ENCODE measurements at regions not wholly inside any gene's neighbourhood (a gene's known extent, or its start where the extent isn't known, plus 50 kb on each side); places are given as distances from the start of the nearest gene placed in this dataset.

DNA sequence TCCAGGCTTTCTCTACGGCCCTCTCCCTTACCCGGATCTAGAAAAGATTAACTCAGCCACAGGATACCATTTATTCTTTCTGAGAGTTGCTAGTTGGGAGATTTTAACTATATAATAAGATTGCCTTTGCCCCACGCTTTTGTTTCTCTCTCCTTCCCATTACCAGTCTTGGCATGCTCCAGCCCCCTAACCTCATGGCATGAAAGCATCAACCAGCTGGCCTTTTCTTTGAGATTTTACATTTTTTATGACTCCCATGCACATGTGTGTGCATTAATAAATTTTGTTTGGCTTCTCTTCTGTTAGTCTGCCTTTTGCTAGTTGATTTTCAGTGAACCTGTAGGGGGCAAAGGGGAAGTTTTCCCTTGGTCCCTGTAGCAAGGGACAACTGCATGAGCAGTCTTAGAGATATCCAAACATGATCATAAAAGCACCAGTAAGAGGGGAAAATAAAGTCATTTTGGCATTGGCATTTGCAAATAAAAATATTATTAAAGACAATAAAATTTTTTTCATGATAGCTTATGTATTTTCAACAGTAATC, 73.6 kb downstream of the OXSM start:
- no peaks in the 10 kb centered on the region for H3K27me3 ChIP-seq
- H3K27ac ChIP-seq, result no peak overlapping the region
- no peaks in the 10 kb centered on the region for H3K4me1 ChIP-seq
- DNase-seq, result no peak
- H3K4me3 ChIP-seq, result no peak overlapping the region
- H3K36me3 ChIP-seq, result no peaks in the 10 kb centered on the region
- H3K9me3 ChIP-seq, result no peaks in the 10 kb centered on the region
- TF ChIP-seq, protein P1, sequence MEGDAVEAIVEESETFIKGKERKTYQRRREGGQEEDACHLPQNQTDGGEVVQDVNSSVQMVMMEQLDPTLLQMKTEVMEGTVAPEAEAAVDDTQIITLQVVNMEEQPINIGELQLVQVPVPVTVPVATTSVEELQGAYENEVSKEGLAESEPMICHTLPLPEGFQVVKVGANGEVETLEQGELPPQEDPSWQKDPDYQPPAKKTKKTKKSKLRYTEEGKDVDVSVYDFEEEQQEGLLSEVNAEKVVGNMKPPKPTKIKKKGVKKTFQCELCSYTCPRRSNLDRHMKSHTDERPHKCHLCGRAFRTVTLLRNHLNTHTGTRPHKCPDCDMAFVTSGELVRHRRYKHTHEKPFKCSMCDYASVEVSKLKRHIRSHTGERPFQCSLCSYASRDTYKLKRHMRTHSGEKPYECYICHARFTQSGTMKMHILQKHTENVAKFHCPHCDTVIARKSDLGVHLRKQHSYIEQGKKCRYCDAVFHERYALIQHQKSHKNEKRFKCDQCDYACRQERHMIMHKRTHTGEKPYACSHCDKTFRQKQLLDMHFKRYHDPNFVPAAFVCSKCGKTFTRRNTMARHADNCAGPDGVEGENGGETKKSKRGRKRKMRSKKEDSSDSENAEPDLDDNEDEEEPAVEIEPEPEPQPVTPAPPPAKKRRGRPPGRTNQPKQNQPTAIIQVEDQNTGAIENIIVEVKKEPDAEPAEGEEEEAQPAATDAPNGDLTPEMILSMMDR (IDR thresholded peaks at IDR 0.05), result no peak
- TF ChIP-seq POLR2A (IDR thresholded peaks at IDR 0.05), result no peak

DNA sequence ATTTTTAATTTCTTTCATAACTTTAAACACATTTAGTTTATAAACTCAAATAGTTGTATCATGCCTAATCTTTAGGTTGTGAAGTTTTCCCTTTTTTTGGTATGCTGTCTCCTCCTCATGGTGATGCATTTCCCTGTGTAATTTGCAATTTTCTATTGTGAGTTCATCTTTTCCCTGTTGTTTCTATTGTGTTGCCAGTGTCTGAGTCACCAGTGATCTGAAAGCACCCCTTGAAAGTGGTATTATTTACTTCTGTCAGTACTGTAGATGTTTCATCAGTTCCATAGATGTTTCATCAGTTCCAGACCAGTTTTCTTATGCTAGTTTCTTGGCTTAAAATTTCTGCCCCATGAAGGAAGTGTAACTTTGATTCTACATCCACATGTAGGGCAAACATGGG, 80.6 kb downstream of the OXSM start:
- Histone ChIP-seq H3K27ac (no peak overlapping the region), H3K4me3 (no peak overlapping the region), H3K27me3 (no peaks in the 10 kb centered on the region), H3K4me1 (no peaks in the 10 kb centered on the region), H3K9me3 (no peaks in the 10 kb centered on the region), H3K36me3 (no peaks in the 10 kb centered on the region)
- TF ChIP-seq POLR2A (IDR thresholded peaks at IDR 0.05), result no peak
- TF ChIP-seq, protein P1 (IDR thresholded peaks at IDR 0.05), result no peak
- DNase-seq, result no peak

DNA sequence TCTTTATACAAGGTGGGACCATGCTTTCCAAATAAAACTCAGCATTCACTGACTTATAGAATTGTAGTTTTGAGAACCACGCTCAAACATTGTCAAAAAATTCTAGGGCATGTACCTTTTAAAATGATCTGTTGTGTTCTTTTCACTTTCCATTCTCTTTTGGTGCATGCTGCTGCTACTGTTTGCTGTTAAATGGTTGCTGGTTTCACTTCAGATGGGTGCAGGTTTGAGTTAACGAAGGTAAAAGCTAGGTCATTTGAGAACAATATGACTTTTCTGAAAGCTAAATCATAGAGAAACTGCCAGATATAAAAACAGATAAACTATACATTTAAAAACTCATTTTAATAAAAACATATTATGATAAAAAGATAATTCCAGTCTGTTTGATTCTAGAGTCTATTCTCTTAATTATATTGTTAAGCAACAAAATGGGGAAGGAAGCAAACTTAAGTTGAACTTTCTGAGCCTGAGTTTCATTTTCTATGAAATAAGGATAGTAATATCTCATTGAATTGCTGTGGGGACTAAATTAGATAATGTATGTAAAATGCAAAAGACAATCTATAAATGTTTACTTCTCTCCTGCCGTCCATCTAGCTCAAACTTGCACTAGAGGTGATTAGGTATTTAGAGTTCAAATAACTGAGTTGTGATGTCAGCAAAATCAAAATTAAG, 82.4 kb downstream of the OXSM start:
- TF ChIP-seq POLR2A (IDR thresholded peaks at IDR 0.05), result no peak
- TF ChIP-seq, protein P1 (IDR thresholded peaks at IDR 0.05), result no peak
- Histone ChIP-seq H3K27me3 (no peaks in the 10 kb centered on the region), H3K4me3 (no peak overlapping the region), H3K4me1 (no peaks in the 10 kb centered on the region), H3K27ac (no peak overlapping the region), H3K9me3 (no peaks in the 10 kb centered on the region), H3K36me3 (no peaks in the 10 kb centered on the region)
- DNase-seq, result no peak

DNA sequence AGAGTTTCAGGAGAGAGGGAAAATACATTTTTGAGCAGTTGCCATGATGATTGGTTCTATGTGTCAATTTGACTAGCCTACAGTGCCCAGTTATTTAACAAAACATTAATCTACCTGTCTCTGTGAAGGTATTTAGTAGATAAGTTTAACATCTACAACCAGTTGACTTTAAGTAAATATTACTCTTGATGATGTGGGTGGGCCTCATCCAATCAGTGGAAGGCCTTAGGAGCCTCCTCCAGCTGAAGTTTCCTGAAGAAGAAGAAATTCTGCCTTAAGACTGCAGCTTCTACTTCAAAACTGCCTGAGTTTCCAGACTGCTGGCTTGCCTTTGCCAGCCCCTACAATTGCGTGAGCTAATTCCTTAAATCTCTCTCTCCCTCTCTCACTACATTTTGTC, 93.6 kb downstream of the OXSM start:
- no peak for DNase-seq
- no peaks in the 10 kb centered on the region for H3K36me3 ChIP-seq
- no peak overlapping the region for H3K4me3 ChIP-seq
- no peaks in the 10 kb centered on the region for H3K4me1 ChIP-seq
- no peak overlapping the region for H3K27ac ChIP-seq
- TF ChIP-seq, protein P1 (IDR thresholded peaks at IDR 0.05), result no peak
- no peak for TF ChIP-seq POLR2A (IDR thresholded peaks at IDR 0.05)
- no peaks in the 10 kb centered on the region for H3K9me3 ChIP-seq
- no peaks in the 10 kb centered on the region for H3K27me3 ChIP-seq

DNA sequence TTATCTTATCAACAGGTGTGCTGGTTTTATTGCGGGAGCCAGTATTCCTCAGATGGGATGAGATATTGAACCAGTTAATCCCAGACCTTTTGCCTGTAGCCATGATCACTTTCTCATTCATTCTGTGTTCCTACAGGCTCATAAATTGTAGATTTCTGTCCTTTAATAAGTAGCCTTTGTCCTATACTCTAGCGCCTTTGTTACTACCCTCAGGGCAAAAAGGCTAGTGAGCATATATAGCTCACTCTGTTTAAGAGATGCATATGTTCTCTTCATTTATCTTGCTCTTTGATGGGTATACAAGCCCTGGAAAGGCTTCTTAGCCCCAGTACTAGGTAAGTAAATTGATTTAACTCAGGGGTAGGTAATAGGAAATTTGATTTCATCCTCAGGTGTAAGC, 95.1 kb downstream of the OXSM start:
- no peak overlapping the region for H3K4me3 ChIP-seq
- DNase-seq, result no peak

More for the DNA sequence above, 95.1 kb downstream of the OXSM start:
- TF ChIP-seq POLR2A (IDR thresholded peaks at IDR 0.05), result no peak
- TF ChIP-seq, protein P1 (IDR thresholded peaks at IDR 0.05), result no peak
- Histone ChIP-seq H3K27ac (no peak overlapping the region), H3K4me1 (no peaks in the 10 kb centered on the region), H3K9me3 (no peaks in the 10 kb centered on the region), H3K27me3 (no peaks in the 10 kb centered on the region), H3K36me3 (no peaks in the 10 kb centered on the region)
